Ishikawa (cell line): ENCODE measurements at regions not wholly inside any gene's neighbourhood (a gene's known extent, or its start where the extent isn't known, plus 50 kb on each side); places are given as distances from the start of the nearest gene placed in this dataset.

Experiments
- CEBPB ChIP-seq: IDR thresholded peaks from 2 replicates; pipeline ENCODE4 v1.6.1; 2012
- CREB1 ChIP-seq: IDR thresholded peaks from 2 replicates; pipeline ENCODE4 v1.6.1; 2012; ENCODE audit warnings: low read depth
- EGR1 ChIP-seq: IDR thresholded peaks from 2 replicates; pipeline ENCODE4 v1.6.1; 2012
- EP300 ChIP-seq: IDR thresholded peaks from 2 replicates; pipeline ENCODE4 v1.6.1; 2012; ENCODE audit warnings: borderline replicate concordance
- FOXM1 ChIP-seq: IDR thresholded peaks from 2 replicates; pipeline ENCODE4 v1.6.1; 2012; ENCODE audit warnings: low read depth, borderline replicate concordance
- NFIC ChIP-seq: IDR thresholded peaks from 2 replicates; pipeline ENCODE4 v1.6.1; 2012
- RAD21 ChIP-seq: IDR thresholded peaks from 2 replicates; pipeline ENCODE4 v1.6.1; 2012; ENCODE audit warnings: low read depth
- TAF1 ChIP-seq: IDR thresholded peaks from 2 replicates; pipeline ENCODE4 v1.6.1; 2012; ENCODE audit warnings: low read depth, mild to moderate bottlenecking
- TCF12 ChIP-seq: IDR thresholded peaks from 2 replicates; pipeline ENCODE4 v1.6.1; 2012; ENCODE audit warnings: low read depth
- TEAD4 ChIP-seq: IDR thresholded peaks from 2 replicates; pipeline ENCODE4 v1.6.1; 2012
- YY1 ChIP-seq: IDR thresholded peaks from 2 replicates; pipeline ENCODE4 v1.6.1; 2012; ENCODE audit warnings: low read depth
- ZBTB7A ChIP-seq: IDR thresholded peaks from 2 replicates; pipeline ENCODE4 v1.6.1; 2012; ENCODE audit warnings: low read depth
- TF ChIP-seq, protein P1 (sequence below): IDR thresholded peaks from 2 replicates; pipeline ENCODE4 v1.6.1; 2012
- TF ChIP-seq, protein P2 (sequence below): IDR thresholded peaks from 2 replicates; pipeline ENCODE4 v1.6.1; 2012
- TF ChIP-seq, protein P3 (sequence below): IDR thresholded peaks from 2 replicates; pipeline ENCODE4 v1.6.1; 2012; ENCODE audit warnings: low read depth, mild to moderate bottlenecking

- TF ChIP-seq TAF1 (no peak), NFIC (no peak), FOXM1 (no peak), EP300 (no peak), YY1 (no peak), CREB1 (no peak), ZBTB7A (no peak), CEBPB (no peak), EGR1 (no peak), TCF12 (no peak), TEAD4 (no peak), RAD21 (no peak)
- TF ChIP-seq, protein P1, sequence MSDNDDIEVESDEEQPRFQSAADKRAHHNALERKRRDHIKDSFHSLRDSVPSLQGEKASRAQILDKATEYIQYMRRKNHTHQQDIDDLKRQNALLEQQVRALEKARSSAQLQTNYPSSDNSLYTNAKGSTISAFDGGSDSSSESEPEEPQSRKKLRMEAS: no peak
- TF ChIP-seq, protein P2, sequence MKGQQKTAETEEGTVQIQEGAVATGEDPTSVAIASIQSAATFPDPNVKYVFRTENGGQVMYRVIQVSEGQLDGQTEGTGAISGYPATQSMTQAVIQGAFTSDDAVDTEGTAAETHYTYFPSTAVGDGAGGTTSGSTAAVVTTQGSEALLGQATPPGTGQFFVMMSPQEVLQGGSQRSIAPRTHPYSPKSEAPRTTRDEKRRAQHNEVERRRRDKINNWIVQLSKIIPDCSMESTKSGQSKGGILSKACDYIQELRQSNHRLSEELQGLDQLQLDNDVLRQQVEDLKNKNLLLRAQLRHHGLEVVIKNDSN: no peak
- TF ChIP-seq, protein P3, sequence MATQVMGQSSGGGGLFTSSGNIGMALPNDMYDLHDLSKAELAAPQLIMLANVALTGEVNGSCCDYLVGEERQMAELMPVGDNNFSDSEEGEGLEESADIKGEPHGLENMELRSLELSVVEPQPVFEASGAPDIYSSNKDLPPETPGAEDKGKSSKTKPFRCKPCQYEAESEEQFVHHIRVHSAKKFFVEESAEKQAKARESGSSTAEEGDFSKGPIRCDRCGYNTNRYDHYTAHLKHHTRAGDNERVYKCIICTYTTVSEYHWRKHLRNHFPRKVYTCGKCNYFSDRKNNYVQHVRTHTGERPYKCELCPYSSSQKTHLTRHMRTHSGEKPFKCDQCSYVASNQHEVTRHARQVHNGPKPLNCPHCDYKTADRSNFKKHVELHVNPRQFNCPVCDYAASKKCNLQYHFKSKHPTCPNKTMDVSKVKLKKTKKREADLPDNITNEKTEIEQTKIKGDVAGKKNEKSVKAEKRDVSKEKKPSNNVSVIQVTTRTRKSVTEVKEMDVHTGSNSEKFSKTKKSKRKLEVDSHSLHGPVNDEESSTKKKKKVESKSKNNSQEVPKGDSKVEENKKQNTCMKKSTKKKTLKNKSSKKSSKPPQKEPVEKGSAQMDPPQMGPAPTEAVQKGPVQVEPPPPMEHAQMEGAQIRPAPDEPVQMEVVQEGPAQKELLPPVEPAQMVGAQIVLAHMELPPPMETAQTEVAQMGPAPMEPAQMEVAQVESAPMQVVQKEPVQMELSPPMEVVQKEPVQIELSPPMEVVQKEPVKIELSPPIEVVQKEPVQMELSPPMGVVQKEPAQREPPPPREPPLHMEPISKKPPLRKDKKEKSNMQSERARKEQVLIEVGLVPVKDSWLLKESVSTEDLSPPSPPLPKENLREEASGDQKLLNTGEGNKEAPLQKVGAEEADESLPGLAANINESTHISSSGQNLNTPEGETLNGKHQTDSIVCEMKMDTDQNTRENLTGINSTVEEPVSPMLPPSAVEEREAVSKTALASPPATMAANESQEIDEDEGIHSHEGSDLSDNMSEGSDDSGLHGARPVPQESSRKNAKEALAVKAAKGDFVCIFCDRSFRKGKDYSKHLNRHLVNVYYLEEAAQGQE: no peak
These were observed 113.8 kb upstream of the LINGO1 start for GRCh38 chr15:77746254-77747174.

DNA sequence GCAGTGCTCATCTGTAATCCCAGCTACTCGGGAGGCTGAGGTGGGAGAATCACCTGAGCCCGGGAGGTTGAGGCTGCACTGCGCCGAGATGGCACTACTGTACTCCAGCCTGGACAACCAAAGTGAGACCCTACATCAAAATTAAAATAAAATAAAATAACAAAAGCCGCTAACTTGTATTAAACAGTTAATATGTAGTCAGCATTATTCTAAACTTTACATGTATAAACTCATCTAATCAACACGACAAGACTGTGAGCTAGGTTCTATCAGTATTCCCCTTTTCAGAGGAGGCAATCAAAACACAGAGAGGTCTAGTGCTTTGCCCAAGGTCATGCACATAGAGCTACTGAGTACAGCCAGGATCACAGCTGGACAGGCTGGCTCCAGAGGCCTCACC, 111.7 kb upstream of the LINGO1 start:
- TF ChIP-seq TAF1 (no peak), CEBPB (no peak), YY1 (no peak)

- TF ChIP-seq, protein P1: no peak
- TF ChIP-seq, protein P2: no peak
- TF ChIP-seq CEBPB (no peak), EP300 (no peak), CREB1 (no peak), TCF12 (no peak), TAF1 (no peak), ZBTB7A (no peak), NFIC (no peak), TEAD4 (no peak), EGR1 (no peak)
- TF ChIP-seq, protein P3: no peak
These were observed 109.9 kb upstream of the LINGO1 start for GRCh38 chr15:77742570-77742969.

DNA sequence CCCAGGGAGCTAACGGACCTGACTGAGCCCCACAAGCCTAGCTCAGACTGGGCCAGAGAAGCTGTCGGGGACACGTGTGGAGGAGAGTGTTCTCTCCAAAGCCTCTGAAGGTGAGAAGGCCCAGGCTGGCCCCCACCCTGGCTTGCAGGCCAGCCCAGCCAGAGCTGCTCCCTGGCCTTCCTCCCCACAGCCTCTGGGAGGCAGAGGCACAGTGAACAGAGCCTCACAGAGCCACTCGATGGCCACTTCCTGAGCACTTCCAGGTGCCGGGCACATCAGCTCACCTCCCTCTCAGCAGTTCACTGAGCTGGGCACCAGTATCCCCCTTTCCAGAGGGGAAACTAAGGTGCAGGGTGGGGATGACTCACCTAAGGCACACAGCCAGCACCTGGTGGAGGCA, 109.4 kb upstream of the LINGO1 start:
- TF ChIP-seq EP300 (no peak), FOXM1 (no peak), TCF12 (no peak), CEBPB (no peak), YY1 (no peak), EGR1 (no peak), NFIC (no peak), RAD21 (no peak), TAF1 (no peak), TEAD4 (no peak), CREB1 (no peak), ZBTB7A (no peak)
- TF ChIP-seq, protein P1: no peak
- TF ChIP-seq, protein P2: no peak
- TF ChIP-seq, protein P3: no peak
